ENCODE measurements at regions not wholly inside any gene's neighbourhood (a gene's known extent, or its start where the extent isn't known, plus 50 kb on each side); places are given as distances from the start of the nearest gene placed in this dataset.

GRCh38 chr6:8657522-8657921, 222.2 kb upstream of the SLC35B3 start:
- TF ChIP-seq CTCF (IDR thresholded peaks at IDR 0.05; ENCODE audit: low read depth, low read length, missing control alignments): no peak
- DNase-seq (ENCODE audit: extremely low read depth, low read depth): no peak
- H3K4me3 ChIP-seq (replicated peaks; ENCODE audit: low read depth, low read length): no peak overlapping the region

- H3K4me3 ChIP-seq (replicated peaks; ENCODE audit: low read depth, low read length): no peak overlapping the region
- TF ChIP-seq CTCF (IDR thresholded peaks at IDR 0.05; ENCODE audit: low read depth, low read length, missing control alignments): no peak
- no peak for DNase-seq (ENCODE audit: extremely low read depth, low read depth)
Measured at GRCh38 chr6:8655670-8656454, 220.5 kb upstream of the SLC35B3 start.

- no peak overlapping the region for H3K4me3 ChIP-seq (replicated peaks; ENCODE audit: low read depth, low read length)
- no peak for TF ChIP-seq CTCF (IDR thresholded peaks at IDR 0.05; ENCODE audit: low read depth, low read length, missing control alignments)
- no peak for DNase-seq (ENCODE audit: extremely low read depth, low read depth)
Measured at GRCh38 chr6:8652710-8653109, 217.4 kb upstream of the SLC35B3 start.

GRCh38 chr6:8651998-8652397, 216.7 kb upstream of the SLC35B3 start:
- no peak for DNase-seq (ENCODE audit: extremely low read depth, low read depth)
- H3K4me3 ChIP-seq (replicated peaks; ENCODE audit: low read depth, low read length): no peak overlapping the region
- no peak for TF ChIP-seq CTCF (IDR thresholded peaks at IDR 0.05; ENCODE audit: low read depth, low read length, missing control alignments)

- DNase-seq (ENCODE audit: extremely low read depth, low read depth): no peak
- H3K4me3 ChIP-seq (replicated peaks; ENCODE audit: low read depth, low read length): no peak overlapping the region
Measured at GRCh38 chr6:8645212-8645611, 209.9 kb upstream of the SLC35B3 start.

GRCh38 chr6:8644306-8644705, 209.0 kb upstream of the SLC35B3 start:
- no peak overlapping the region for H3K4me3 ChIP-seq (replicated peaks; ENCODE audit: low read depth, low read length)
- no peak for TF ChIP-seq CTCF (IDR thresholded peaks at IDR 0.05; ENCODE audit: low read depth, low read length, missing control alignments)
- no peak for DNase-seq (ENCODE audit: extremely low read depth, low read depth)

More at GRCh38 chr6:8645212-8645611, 209.9 kb upstream of the SLC35B3 start:
- no peak for TF ChIP-seq CTCF (IDR thresholded peaks at IDR 0.05; ENCODE audit: low read depth, low read length, missing control alignments)

- H3K4me3 ChIP-seq (replicated peaks; ENCODE audit: low read depth, low read length): no peak overlapping the region
- TF ChIP-seq CTCF (IDR thresholded peaks at IDR 0.05; ENCODE audit: low read depth, low read length, missing control alignments): no peak
- no peak for DNase-seq (ENCODE audit: extremely low read depth, low read depth)
Measured at GRCh38 chr6:8642854-8643253, 207.5 kb upstream of the SLC35B3 start.
